LHCN-M2 (cell line): ENCODE measurements at regions not wholly inside any gene's neighbourhood (a gene's known extent, or its start where the extent isn't known, plus 50 kb on each side); places are given as distances from the start of the nearest gene placed in this dataset.
A peak's percentile ranks its signal among the peaks of the same experiment; 100 is the strongest.
"Not testable (repeated sequence)": the region's sequence is repeated elsewhere in the genome, so short reads cannot be mapped to it uniquely, and the experiment has no call there.

Experiments used
- DNase-seq: peaks from one replicate; pipeline ENCODE4 v3.0.0-alpha.2; 2012; ENCODE audit warnings: low read depth

DNA sequence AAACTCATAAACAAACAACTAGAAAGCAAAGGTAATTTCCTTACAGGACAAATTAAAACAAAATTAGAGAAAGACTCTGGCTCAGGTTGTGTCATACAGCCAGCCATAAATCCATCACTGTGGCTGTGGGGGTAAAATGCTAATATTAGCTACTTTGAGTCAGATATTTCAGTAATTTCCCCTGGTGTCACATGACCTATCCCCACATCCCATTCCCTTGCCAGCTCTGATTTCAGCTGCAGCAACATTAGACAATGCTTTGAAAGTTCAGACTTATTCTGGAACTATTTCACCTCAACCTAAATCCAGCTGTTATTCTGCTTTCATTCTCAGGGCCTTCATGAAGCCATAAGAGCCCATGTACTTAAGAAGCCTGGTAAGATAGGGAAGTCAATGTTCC is 55.3 kb downstream of the RPL10L start:
- DNase-seq: no peak

DNA sequence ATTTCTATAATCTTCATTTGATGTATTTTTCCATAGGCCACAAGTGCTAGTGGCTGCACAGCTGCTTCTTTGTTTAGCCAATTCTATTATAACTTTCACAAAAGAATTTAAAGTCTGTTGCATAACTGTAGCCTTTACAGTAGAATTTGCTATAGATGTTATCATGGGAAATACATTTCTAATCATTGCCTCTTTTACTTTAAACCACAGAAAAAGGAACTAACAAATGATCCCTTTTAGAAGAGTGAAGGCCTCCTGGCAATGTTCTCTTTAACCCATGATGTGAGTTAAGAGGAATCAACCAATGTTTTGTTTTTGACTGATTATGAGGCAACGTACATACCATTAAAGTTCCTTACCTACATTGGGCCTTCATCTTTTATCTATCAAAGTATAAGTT is 68.8 kb downstream of the RPL10L start:
- DNase-seq: no peak

DNA sequence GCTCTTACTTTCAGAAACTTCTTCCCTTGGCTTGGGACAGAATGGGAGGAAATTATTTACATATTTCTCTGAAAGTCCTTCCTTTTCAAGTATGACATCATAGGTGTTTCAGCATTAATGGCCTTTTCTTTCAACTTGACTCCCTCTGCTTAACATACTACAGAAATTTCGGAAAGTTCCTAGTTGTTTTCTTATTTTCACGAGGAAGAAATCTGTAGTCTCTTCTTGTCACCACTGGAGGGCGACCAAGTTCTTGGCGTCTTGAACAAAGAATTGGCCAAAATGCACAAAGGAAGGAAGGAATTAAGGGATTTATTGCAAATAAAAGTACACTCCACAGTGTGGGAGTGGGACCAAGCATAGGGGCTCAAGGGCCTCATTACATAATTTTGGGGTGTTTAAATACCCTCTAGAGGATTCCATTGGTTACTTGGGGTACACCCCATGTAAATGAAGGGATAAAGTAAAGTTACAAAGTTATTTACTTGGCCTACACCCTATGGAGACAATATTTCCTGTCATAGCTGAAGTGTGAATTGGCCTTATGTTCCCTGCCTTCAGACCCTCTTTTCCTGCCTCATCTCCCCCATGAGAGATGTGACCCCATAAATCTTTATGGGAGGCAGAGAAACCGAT is 70.4 kb downstream of the RPL10L start:
- peak; percentile 44 for DNase-seq

DNA sequence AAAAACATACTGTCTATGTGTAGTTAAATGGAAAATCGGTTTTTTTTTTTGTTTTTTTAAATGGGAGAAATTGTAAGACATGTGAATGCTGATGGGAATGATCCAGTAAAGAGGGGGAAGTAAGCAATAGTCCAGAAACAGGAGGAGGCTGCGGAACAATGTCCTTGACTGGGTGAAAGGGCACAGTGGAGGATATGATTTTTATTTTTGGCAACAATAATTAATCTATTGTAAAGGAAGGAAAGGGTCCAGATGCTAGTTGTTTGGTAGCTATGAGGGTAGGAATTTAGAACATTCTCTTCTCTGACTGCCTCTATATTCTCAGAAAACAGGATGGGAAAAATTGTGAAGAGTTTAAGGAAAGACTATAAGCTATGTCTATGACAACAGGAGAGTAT is 76.6 kb downstream of the RPL10L start:
- DNase-seq: no peak

DNA sequence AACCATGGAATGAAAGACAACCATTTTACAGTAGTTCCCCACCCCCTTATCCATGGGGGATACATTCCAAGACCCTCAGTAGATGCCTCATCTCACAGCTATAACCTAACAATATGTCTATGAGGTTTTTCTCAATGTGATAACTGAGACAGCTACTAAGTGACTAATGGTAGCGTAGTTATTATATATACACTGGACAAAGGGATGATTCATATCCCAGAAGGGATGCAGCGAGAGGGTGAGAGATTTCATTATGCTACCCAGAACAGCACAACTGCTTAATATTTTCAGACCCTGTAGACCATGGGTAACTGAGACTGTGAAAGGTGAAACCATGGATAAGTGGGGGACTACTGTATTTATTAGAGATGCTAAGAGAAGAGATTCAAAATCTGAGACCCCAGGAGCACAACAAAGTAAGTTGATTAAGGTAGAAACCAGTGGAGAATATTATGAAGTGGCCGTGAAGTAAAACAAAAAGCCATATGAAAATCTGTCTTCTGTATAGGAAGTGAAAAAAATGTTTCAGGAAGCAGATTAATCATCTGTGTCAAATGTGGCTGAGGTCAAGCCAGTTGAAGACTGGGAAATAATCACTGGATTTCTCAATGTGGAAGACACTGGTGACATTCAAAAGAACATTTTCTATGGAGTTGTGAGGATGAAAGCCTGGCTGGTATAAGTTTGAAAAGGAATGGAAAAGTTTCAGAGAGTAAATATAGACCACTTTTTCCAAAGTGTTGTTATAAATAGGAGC is 77.2 kb downstream of the RPL10L start:
- DNase-seq: peak; percentile 71

DNA sequence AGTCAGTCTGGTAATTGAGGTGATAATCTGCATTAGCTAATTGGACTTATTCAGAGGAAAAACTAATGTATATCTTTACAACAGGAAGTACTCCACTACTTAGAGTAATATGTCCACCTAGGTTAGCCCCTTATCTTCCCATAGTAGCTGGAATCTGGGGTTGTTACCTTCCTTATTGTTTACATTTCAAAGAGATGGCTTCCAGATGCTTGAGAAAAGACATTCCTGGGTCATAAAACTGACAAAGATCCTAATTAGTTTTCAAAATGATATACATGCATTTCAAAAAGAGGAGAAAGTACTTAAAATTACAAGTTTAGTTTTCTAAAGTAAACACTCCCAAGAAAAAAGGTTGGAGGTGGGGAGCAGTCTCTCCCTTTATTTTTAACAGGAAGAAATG is 78.1 kb downstream of the RPL10L start:
- DNase-seq: no peak

DNA sequence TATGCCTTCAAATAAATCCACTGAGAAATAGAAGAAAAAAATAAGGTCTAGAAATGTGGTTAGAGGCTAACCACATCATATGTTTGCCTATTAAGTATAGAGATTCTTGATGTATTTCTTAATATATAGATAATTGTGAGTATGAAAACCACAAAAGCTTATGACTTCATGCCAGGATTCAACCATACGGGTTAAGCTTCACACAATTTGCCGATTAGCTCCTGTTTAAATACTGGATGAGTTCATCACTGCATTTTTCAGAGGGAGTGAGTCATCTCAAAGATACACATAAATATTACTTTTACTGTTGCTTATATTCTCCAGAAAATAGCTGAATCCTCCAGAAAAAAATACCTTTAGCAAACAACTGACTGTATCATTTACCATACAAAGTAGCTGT is 79.6 kb downstream of the RPL10L start:
- no peak for DNase-seq

DNA sequence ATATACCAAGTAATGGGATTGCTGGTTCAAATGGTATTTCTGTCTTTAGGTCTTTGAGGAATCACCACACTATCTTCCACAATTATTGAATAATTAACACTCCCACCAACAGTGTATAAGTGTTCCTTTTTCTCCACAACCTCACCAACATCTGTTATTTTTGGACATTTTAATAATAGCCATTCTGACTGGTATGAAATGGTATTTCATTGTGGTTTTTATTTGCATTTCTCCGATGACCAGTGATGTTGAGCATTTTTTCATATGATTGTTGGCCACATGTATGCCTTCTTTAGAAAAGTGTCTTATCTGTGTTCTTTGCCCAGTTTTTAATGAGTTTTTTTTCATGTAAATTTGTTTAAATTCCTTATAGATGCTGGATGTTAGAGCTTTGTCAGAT is 83.4 kb downstream of the RPL10L start:
- DNase-seq: peak; percentile 29

DNA sequence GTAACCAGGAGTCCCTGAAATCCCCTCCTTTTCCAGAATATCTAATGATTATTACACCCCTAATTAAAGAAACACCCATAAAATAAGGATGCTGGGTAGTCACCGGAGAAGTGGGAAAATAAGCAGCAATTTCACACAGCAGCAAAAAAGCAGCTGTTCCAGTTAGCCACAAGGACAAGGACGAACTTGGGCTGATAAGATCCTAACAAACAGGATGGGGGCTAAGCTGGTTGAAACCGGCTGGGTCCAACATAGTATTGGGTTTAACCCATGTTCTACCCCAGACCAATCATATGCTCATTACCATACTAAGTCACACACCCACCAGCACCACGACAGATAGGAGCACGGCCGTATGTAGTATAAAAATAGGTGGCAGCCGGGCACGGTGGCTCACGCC is 100.7 kb downstream of the RPL10L start:
- DNase-seq: peak; percentile 14

DNA sequence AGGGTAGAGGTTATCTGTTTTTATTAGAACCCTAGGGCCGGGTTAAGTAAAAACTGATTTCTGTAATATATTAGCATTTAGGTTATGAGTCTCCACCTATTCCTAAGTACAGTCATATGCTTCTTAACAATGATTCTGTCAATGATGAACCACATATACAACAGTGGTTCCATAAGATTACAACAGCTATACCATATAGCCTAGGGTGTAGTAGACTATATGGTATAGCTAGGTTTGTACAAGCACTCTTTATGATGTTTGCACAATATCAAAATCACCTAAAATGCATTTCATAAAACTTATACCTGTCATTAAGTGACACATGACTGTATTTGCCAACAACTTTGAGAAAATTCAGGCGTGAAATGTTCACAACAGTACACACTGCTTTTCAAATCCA is 110.6 kb downstream of the RPL10L start:
- no peak for DNase-seq

DNA sequence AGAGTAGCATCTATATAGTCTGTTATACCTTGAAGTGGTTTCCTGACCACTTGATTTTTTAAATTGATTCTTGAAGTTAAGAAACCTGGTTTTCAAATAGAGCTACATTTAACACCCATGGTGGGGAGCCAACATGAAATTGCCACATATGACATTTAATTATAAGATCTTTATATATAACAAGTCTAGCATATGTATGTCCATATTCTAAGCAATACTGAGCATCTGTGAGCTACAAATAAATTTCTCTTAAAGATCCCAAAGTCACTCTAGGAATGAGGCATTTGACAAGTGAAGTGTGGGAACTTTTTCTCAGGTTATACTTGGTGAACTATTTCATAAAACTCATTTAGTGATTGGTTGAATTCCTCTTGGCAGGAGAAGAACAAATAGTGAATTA is 132.5 kb downstream of the RPL10L start:
- no peak for DNase-seq

DNA sequence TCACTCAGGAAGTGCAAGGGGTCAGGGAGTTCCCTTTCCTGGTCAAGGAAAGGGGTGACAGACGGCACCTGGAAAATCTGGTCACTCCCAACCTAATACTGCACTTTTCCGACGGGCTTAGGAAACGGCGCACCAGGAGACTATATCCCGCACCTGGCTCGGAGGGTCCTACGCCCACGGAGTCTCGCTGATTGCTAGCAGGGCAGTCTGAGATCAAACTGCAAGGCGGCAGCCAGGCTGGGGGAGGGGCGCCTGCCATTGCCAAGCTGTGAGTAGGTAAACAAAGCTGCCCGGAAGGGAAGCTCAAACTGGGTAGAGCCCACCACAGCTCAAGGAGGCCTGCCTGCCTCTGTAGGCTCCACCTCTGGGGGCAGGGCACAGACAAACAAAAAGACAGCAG is 142.8 kb downstream of the RPL10L start:
- not testable (repeated sequence) for DNase-seq

DNA sequence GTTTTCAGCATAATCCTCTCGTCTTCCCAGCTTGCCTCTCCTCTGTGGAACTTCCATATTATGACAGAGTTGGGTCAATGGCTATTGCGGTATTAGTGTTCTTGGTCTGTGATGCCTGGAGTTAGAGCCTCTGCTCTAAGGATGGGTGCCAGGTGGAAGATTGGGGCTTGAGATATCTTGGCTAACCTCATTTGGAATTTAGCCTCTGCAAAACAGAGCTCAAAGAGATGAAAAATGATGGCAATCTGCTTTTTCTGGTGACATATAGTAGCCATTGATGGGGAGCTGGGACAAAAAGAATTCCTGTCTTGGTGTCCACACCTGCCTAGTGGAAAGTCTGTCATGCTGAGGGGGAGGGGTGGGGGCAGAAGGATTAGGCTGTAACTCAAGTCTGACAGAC is 152.1 kb downstream of the RPL10L start:
- DNase-seq: no peak

DNA sequence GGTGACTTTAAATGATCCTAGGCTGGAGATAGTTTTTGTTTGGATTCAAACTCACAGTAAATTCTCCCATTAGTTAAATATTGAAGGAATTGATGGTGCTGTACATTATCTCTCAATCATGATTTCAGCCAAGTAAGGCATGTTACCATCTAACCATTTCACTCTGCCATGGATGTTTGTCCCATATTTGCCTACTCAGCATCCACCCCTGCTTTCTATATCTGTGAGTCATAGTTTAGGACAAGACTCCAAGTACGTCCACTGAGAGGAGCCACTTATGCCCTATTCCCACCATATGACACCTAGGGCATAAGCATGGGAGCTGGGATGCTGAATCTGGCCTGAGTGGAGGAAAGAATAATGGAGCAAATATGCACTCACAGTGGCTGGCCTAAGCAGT is 155.2 kb downstream of the RPL10L start:
- no peak for DNase-seq

DNA sequence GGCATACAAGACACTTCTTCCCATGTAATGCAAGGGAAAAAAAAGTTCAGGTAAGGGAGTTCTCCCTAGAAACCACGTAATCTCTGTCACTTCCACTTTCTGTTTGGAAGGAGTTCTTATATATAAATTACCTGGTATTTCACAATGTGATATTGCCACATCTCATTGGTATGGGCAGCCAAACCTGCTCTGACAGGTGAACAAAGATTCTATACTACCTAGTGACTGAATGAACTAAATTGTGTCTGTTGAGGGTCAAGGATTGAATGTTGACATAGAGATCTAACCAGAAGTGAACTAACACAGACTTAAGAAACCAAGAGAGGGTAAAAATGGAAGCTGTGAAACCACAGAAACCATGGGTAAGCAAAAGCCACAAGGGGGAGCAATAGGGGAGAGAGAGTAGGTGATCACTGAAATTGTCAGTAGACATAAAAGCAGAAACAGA is 161.3 kb downstream of the RPL10L start:
- DNase-seq: no peak

DNA sequence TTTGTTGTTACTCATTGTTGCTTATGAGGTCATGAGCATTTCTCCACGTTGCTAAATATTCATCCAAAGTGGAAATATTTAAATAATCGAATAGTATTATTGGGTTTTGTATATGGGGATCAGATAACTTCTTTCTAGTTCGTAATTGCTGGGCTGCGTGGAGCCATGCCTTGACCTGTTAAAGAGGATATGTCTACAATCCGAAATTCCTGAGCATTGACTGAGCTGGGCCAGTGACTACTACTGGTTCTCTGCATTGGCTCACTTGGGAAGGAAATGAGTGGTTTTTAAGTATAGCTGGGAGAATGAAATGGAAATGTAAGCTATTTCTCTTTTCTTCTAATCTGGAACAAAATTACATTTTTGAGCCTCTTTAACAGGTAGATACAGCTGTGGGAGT is 163.2 kb downstream of the RPL10L start:
- no peak for DNase-seq

DNA sequence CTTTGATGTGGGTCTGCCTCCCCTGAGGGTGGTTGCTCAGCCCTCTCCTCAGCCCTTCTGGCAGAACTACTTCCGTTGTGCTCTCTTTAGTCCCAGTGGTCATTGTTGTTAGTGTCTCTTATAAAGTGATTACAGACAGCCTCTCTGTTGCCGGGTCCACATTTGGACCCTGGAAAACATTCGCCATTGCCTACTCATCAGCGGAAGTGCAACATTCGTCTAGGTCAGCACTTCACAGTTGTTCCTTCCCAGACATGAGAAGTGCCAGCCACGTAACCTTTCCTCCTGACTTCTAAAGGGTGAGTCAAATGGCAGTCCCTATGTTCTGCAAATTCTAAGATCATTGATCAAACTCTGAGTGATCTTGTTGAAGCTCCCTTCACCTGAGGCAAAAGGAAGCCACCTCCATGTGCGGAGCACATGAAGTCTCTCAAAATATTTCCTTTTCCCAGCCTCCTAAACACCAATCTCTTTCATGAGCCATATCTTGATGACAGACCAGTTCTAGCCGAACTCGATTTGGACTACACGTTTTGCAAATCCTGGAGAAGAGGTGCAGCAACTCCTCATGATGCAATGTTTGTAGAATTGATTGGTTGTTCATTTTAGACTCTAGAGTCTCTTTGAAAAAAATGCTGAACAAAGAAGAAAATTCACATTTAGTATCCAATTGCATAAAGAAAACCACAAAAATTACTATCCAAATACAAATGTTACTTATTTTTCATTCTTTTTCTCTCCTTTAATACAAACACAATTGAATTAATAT is 163.8 kb downstream of the RPL10L start:
- no peak for DNase-seq

DNA sequence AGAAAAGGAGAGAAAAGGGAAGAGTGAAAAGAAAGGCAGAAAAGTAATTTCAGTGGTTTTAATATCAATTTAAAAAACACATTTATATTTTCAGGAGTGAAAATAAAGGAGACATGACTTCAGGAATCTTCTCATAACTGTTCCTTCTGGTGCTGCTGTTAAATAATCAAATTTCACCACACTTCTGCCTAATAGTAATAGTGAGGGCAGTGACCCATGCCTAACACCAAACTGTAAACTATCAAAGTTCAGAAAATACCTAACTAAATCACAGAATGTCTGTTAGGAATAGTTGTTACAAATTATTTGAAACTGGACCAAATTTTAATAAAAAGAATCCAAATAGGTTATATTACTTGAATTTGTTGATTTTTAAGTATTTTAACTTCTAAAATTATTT is 169.4 kb downstream of the RPL10L start:
- DNase-seq: no peak

DNA sequence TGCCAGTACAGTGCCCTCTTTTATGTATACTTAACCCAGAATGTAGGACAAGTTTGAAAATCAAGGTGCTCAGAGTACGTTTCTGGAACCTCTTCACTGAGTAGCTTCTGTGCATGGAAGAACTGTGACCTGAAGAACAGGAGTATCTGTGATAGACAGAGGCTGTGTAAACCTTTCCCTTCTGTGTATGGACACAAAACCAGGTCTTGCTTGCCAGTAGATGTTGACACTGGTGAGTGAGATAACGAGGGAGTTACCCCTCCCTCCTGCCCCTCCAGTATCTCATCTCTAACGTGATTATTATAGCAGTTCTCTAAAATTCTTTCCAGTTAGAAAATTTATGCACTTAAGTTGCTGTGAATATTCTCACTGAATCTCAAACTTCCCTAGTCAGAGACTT is 170.8 kb downstream of the RPL10L start:
- DNase-seq: no peak

DNA sequence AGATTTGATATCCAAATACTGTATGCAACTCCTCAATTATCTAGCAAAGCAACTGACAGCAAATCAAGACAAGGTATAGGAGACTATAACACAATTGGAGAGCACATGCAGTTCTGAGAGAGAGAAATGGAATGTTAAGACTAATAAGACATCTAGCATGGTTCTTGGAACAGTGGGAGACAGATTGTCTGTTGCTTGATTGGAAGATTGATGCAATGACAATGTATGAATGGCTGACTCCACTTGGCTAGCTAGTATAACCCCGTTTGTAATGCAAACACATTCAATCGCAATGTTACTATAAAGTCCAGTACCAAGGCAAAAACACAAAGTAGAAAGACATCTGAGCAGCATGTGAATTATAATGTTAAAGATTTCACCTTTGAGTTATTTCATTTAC is 179.3 kb downstream of the RPL10L start:
- DNase-seq: no peak

DNA sequence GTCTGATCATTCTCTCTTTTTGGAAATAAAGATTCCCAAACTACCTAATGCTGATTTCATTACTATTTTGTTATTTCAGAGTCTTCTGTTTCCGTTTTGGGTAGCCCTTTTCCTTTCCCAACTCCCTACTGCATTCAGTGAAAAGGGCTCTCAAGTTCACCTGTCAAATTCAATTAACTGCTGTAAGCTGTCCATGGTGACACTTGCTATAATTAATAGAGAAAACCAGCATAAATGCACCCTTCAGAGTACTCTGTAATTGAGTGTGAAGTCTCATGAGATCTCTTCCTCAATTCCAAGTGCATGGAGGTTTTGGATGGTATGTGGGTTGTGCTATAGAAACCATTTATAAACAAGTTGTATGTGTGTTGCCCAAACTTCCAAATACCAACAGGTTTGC is 187.2 kb downstream of the RPL10L start:
- no peak for DNase-seq

DNA sequence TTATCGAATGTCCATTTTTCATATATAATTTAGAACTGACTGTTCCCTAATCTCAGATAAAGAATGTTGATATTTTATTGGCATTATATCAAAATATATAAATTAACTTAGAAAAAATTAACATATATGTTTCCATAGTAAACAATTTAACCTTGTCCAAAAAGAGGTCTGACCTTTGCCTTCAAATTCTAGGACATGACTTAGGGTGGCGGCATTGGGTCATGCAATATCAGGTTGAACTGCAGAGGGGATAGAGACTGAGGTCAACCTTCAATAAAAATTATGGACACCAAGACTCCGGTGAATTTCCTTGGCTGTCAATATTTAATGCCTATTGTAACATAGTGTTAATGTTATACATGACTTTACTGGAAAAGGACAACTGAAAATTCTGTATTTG is 199.8 kb downstream of the RPL10L start:
- DNase-seq: no peak

DNA sequence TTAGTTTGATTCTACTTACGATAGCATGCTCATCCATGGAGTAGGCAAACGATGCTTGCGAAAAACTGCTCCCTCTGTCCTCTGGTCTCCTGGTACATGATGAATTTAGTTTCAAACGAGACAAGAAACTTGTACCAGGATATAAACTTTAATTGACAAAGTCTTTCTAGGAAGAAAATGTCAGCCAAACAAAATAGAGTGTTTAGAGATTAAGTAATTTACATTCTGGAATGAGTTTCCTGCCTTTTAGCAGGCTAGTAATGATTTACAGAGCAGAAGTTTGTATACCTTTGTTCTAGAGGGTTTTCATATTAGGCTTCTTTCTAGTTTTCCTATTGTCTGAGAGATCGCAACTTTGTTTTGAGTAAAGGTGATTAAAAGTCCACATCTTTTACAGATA is 206.9 kb downstream of the RPL10L start:
- DNase-seq: no peak
